GM21723 (cell line): ENCODE measurements at regions not wholly inside any gene's neighbourhood (a gene's known extent, or its start where the extent isn't known, plus 50 kb on each side); places are given as distances from the start of the nearest gene placed in this dataset.

Experiments
- ATAC-seq: cut with Tn5 transposase; IDR thresholded peaks from one replicate; pipeline ENCODE4 v1.9.1; 2021; ENCODE audit warnings: mild to moderate bottlenecking, moderate library complexity; ENCODE audit not compliant: unreplicated experiment

- ATAC-seq: no peak
These were observed 108.6 kb upstream of the TMEM161B start for GRCh38 chr5:88377240-88377639.

GRCh38 chr5:88376728-88377127, 108.1 kb upstream of the TMEM161B start:
- ATAC-seq: no peak

DNA sequence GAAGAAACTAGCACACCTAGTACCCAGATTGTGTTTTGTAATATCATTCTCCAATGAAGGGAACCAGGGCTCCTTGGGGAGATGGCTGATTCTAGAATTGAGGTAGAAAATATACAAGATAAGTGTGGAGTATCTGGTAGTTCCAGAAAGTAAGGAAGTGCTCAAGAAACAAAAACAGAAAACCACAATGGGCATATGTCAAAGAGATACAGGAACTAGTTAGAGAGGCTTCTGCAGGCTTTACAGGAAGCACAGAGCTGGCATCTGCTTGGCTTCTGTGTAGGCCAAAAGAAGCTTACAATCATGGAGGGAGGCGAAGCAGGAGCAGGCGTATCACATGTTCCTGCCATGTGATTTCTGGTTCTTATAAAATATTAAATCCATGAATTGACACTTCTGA, 105.7 kb upstream of the TMEM161B start:
- ATAC-seq: no peak

DNA sequence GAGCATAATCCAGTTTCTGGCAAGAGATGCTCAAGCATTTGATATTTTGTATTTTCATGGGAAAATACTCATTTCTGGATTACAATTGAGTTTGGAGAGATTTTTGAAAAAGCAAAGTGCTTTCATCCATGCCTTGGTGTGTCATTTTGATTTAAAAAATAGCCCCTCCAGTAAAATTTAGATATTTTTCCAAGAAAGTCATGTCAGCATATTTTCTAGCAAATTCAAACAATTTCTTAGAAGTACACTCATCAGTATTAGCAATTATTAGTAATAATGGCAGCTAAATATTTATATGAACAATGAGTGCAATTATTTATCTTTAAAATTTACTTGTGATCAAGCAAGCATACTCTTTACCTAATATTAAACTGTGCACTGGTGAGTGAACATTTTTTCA, 102.2 kb upstream of the TMEM161B start:
- no peak for ATAC-seq

GRCh38 chr5:88368201-88368600, 99.6 kb upstream of the TMEM161B start:
- no peak for ATAC-seq

DNA sequence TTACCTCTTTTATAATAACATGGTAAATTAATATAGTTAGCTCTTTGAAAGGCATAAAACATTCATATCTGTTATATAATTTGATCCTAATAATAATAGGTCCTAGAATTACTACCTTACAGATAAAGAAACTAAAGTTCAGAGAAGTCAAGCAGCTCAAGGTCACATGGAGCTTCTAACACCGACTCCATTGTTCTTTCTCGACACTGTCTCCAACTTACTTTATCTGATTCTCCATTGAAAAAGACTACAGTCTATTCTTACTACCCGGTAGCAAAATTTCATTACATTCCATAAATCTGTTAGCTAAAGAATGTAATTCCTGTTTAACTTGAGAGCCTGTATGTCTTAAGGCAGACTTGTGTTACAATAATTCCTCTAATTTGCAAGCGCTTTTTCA, 96.3 kb upstream of the TMEM161B start:
- ATAC-seq: no peak

DNA sequence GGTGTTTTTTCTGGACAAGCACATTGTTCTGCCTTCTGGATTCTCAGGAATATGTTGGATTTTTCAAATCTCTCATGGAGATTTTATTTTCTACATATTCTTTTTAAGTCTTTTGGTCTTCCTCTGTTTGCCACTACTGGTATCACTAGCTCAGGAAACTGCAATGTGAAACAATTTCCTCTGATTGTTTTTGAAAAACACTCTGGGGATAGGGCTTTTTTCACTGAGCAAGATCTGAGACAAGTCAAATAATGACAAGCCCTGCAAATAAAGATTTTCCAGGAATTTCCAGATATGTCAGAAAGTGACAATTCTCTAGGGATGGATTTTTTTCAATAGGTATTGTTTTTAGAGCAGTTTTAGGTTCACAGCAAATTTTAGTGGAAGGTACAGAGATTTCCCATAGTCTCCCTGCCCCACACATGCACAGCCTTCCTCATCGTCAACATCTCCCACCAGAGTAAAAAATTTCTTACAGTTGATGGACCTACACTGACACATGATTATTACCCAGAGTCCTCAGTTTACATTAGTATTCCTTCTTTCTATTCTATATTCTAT, 86.9 kb upstream of the TMEM161B start:
- no peak for ATAC-seq

DNA sequence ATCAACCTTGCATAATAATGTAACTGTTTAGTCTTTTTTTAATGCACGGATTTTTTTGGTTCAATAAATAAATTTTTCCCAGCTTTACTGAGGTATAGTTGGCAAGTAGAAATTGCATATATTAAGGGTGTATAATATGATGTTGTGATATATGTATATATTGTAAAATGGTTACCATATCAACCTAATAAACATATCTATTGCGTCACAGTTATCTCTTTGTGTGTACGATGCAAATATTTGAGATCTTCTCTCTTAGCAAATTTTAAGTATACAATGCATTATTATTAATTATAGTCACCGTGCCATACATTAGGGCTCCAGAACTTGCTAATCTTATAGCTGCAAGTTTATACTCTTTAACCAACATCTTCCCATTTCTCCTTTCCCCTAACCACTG, 57.2 kb upstream of the TMEM161B start:
- no peak for ATAC-seq

GRCh38 chr5:88322785-88323184, 54.1 kb upstream of the TMEM161B start:
- no peak for ATAC-seq
